Keratinocyte (primary cell): ENCODE measurements at regions not wholly inside any gene's neighbourhood (a gene's known extent, or its start where the extent isn't known, plus 50 kb on each side); places are given as distances from the start of the nearest gene placed in this dataset.

Source experiments
- DNase-seq: peaks from one replicate; pipeline ENCODE4 v3.0.0-alpha.2; 2011; ENCODE audit warnings: low read depth, missing footprints, low spot score
- FAIRE-seq: peaks from 2 replicates; lab custom pipeline; 2011; peaks lifted over from hg19 to GRCh38; lab: Jason Lieb, UNC
- H2AFZ ChIP-seq: 2 replicates; pipeline ENCODE4 v1.6.0; 2012; ENCODE audit warnings: low read length, control low read depth, inconsistent platforms; ENCODE audit not compliant: control insufficient read depth
- H3K27ac ChIP-seq: 2 replicates; pipeline ENCODE4 v1.5.1; 2011; ENCODE audit warnings: low read length; ENCODE audit not compliant: control insufficient read depth, insufficient read depth
- H3K27me3 ChIP-seq: 3 replicates; pipeline ENCODE4 v1.6.0; 2011; ENCODE audit warnings: low read length; ENCODE audit not compliant: control insufficient read depth, insufficient read depth; ENCODE audit errors: extremely low read depth
- H3K36me3 ChIP-seq, 2 experiments: 2 replicates in 1 of 2; 3 replicates in 1 of 2; pipeline ENCODE4 v1.5.1; 2011; ENCODE audit warnings: low read length in 2 of 2, mild to moderate bottlenecking in 1 of 2; ENCODE audit not compliant: control insufficient read depth in 2 of 2, insufficient read depth in 2 of 2; ENCODE audit errors: extremely low read depth in 1 of 2
- H3K4me1 ChIP-seq: 3 replicates; pipeline ENCODE4 v1.5.1; 2011; ENCODE audit warnings: low read length; ENCODE audit not compliant: control insufficient read depth, insufficient read depth; ENCODE audit errors: extremely low read depth
- H3K4me2 ChIP-seq: 3 replicates; pipeline ENCODE4 v1.6.0; 2011; ENCODE audit warnings: low read depth, low read length; ENCODE audit not compliant: control insufficient read depth, insufficient read depth; ENCODE audit errors: extremely low read depth
- H3K4me3 ChIP-seq, 3 experiments: fragments of 200-600 bp in 1 of 3; sonication (generic) in 1 of 3; 2 replicates in 2 of 3; 3 replicates in 1 of 3; pipeline ENCODE4 v1.5.1; 2011 to 2016; ENCODE audit warnings: low read length in 3 of 3, mild to moderate bottlenecking in 3 of 3, control low read depth in 2 of 3, inconsistent platforms in 1 of 3, low read depth in 1 of 3, mixed read lengths in 1 of 3, mixed run types in 1 of 3, moderate library complexity in 1 of 3; ENCODE audit not compliant: control insufficient read depth in 2 of 3, insufficient read depth in 2 of 3; ENCODE audit errors: extremely low read depth in 1 of 3
- H3K79me2 ChIP-seq: 2 replicates; pipeline ENCODE4 v1.6.0; 2012; ENCODE audit warnings: low read length; ENCODE audit not compliant: control insufficient read depth, insufficient read depth
- H3K9ac ChIP-seq: 3 replicates; pipeline ENCODE4 v1.6.0; 2011; ENCODE audit warnings: low read length; ENCODE audit not compliant: control insufficient read depth, insufficient read depth; ENCODE audit errors: extremely low read depth
- H3K9me1 ChIP-seq: 3 replicates; pipeline ENCODE4 v1.6.0; 2011; ENCODE audit warnings: low read length; ENCODE audit not compliant: control insufficient read depth, insufficient read depth; ENCODE audit errors: extremely low read depth
- H3K9me3 ChIP-seq: 2 replicates; pipeline ENCODE4 v1.5.1; 2012; ENCODE audit warnings: low read depth, low read length; ENCODE audit not compliant: control insufficient read depth
- H4K20me1 ChIP-seq: 3 replicates; pipeline ENCODE4 v1.6.0; 2011; ENCODE audit warnings: low read length; ENCODE audit not compliant: control insufficient read depth, insufficient read depth; ENCODE audit errors: extremely low read depth
- EZH2 ChIP-seq: IDR thresholded peaks from one replicate; pipeline ENCODE4 v1.6.1; 2012; ENCODE audit warnings: inconsistent platforms, mild to moderate bottlenecking, low read length, moderate library complexity
- dilution Hi-C: fragments of 300-500 bp; cut with MboI; formaldehyde crosslinking; loops from one replicate; pipeline ENCODE4 v1.7.0; 2020; ENCODE audit warnings: low sequenced_read_pairs; ENCODE audit not compliant: extremely low pct_ligation_motif_present
- TF ChIP-seq, protein P1 (sequence below), 3 experiments: IDR thresholded peaks in 1 of 3; conservative IDR thresholded peaks in 1 of 3; optimal IDR thresholded peaks in 1 of 3; 2 replicates in 2 of 3; 3 replicates in 1 of 3; pipeline versions ENCODE3 to v1.5.1; 2011; ENCODE audit warnings: low read length in 3 of 3, mild to moderate bottlenecking in 3 of 3, moderate library complexity in 2 of 3, control low read depth in 1 of 3, inconsistent platforms in 1 of 3; ENCODE audit not compliant: insufficient read depth in 2 of 3; ENCODE audit errors: extremely low read depth in 1 of 3

DNA sequence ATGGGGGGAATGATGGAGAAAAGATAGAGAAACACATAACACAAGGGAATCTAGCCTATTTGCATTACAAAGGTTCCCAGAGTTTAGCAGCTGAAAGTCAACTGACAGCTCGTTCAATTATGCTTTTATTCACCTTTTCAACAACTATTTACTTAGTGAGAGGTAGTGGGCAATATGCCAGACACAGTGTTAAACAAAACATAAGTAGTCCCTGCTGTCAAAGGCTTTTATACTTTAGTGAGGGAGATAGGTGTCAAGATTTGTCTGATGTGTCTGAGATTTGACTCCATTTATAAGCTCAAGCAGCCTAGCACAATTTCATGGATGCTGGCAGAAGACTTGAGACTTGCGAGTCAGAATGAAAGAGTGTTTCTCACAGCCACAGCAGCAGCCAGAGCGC is 549.0 kb upstream of the VSTM2A start:
- Histone ChIP-seq H3K4me1 (no peaks in the 10 kb centered on the region), H3K36me3 (no peaks in the 10 kb centered on the region), H3K9ac (no peak overlapping the region), H3K4me3 (no peak overlapping the region), H2AFZ (no peak overlapping the region), H3K27me3 (no peaks in the 10 kb centered on the region), H3K4me2 (no peak overlapping the region), H3K9me3 (no peaks in the 10 kb centered on the region), H3K79me2 (no peaks in the 10 kb centered on the region), H4K20me1 (no peaks in the 10 kb centered on the region), H3K27ac (no peak overlapping the region), H3K9me1 (no peaks in the 10 kb centered on the region)
- dilution Hi-C loops: no loop called here
- TF ChIP-seq EZH2: no peak
- TF ChIP-seq, protein P1, sequence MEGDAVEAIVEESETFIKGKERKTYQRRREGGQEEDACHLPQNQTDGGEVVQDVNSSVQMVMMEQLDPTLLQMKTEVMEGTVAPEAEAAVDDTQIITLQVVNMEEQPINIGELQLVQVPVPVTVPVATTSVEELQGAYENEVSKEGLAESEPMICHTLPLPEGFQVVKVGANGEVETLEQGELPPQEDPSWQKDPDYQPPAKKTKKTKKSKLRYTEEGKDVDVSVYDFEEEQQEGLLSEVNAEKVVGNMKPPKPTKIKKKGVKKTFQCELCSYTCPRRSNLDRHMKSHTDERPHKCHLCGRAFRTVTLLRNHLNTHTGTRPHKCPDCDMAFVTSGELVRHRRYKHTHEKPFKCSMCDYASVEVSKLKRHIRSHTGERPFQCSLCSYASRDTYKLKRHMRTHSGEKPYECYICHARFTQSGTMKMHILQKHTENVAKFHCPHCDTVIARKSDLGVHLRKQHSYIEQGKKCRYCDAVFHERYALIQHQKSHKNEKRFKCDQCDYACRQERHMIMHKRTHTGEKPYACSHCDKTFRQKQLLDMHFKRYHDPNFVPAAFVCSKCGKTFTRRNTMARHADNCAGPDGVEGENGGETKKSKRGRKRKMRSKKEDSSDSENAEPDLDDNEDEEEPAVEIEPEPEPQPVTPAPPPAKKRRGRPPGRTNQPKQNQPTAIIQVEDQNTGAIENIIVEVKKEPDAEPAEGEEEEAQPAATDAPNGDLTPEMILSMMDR (optimal IDR thresholded peaks at IDR 0.05 in 1 of 3, IDR thresholded peaks at IDR 0.05 in 1 of 3, conservative IDR thresholded peaks at IDR 0.05 in 1 of 3; ENCODE audit: extremely low read depth in 1 of 3, insufficient read depth in 2 of 3, low read length in 3 of 3): no peak
- FAIRE-seq (no peak), DNase-seq (no peak)

DNA sequence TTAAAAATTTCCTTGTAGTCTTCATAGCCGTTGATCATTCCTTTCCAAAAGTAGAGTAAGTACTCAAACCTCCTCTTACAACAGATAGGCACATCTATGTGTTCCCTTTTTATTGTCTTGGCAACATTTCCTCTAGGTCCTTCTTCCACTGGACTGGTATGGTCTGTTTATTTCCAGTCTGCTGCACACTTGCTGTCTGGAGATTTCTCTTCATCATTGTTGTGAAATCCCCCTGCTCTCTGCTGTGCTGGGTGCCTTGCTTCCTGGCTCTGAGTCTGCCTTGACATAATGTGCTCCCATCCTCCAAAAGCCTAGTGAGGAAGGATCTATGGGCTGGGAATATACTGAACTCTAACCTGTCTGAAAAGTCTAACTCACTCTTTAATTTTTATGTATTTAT is 545.3 kb upstream of the VSTM2A start:
- TF ChIP-seq, protein P1 (optimal IDR thresholded peaks at IDR 0.05 in 1 of 3, IDR thresholded peaks at IDR 0.05 in 1 of 3, conservative IDR thresholded peaks at IDR 0.05 in 1 of 3; ENCODE audit: extremely low read depth in 1 of 3, insufficient read depth in 2 of 3, low read length in 3 of 3): no peak
- TF ChIP-seq EZH2: no peak
- Histone ChIP-seq H3K9ac (no peak overlapping the region), H4K20me1 (no peaks in the 10 kb centered on the region), H3K9me1 (no peaks in the 10 kb centered on the region), H2AFZ (no peak overlapping the region), H3K4me3 (no peak overlapping the region), H3K4me2 (no peak overlapping the region), H3K79me2 (no peaks in the 10 kb centered on the region), H3K9me3 (no peaks in the 10 kb centered on the region), H3K4me1 (no peaks in the 10 kb centered on the region), H3K27ac (no peak overlapping the region), H3K27me3 (no peaks in the 10 kb centered on the region), H3K36me3 (no peaks in the 10 kb centered on the region)
- dilution Hi-C loops: no loop called here
- no peak for FAIRE-seq
- no peak for DNase-seq
